ENCODE measurements at regions not wholly inside any gene's neighbourhood (a gene's known extent, or its start where the extent isn't known, plus 50 kb on each side); places are given as distances from the start of the nearest gene placed in this dataset.

DNA sequence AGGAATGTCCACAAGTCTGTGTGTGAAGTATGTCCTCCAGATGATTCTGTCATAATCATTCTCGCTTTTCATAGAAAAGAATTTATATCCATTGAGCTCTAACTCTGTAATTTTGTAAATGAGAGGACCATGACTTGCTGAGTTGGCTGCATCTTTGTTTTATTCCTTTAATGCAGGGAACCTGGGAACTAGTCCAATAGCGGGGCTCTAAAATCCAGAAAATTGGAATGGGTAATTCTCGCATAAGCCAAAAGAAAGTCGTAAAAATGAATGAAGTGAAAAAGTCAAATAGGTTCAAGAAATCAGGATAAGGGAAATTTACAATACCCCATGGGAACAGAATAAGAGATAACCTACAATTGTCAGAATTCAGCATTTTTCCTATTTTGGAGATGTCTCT is 232.5 kb downstream of the RAB38 start:
- Histone ChIP-seq H3K27me3 (no peaks in the 10 kb centered on the region), H3K9me3 (no peaks in the 10 kb centered on the region)
- no peak for DNase-seq

DNA sequence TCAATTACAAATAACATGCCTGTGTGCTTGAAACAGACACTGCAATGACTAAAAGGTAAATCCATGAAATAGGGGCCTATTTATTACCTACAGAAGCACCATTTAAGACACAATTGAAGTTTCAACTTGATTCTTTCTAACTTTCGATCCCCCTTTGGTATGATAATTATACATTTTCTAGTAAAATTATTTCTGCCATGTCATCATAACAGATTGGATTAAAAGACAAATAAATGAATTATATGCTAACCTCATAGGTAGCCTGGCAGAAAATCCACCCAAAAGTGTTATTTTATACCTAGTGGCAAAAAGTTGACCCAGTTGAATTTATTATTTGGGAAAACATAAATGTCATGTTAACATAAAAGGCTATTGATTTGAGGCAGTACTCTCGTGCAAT is 241.1 kb downstream of the RAB38 start:
- Histone ChIP-seq H3K4me3 (ENCODE audit: low read depth, low read length) (no peak overlapping the region), H3K36me3 (no peaks in the 10 kb centered on the region), H3K4me1 (no peaks in the 10 kb centered on the region), H3K9me3 (no peaks in the 10 kb centered on the region), H3K27me3 (no peaks in the 10 kb centered on the region)
- DNase-seq, result no peak
- TF ChIP-seq, protein P1, sequence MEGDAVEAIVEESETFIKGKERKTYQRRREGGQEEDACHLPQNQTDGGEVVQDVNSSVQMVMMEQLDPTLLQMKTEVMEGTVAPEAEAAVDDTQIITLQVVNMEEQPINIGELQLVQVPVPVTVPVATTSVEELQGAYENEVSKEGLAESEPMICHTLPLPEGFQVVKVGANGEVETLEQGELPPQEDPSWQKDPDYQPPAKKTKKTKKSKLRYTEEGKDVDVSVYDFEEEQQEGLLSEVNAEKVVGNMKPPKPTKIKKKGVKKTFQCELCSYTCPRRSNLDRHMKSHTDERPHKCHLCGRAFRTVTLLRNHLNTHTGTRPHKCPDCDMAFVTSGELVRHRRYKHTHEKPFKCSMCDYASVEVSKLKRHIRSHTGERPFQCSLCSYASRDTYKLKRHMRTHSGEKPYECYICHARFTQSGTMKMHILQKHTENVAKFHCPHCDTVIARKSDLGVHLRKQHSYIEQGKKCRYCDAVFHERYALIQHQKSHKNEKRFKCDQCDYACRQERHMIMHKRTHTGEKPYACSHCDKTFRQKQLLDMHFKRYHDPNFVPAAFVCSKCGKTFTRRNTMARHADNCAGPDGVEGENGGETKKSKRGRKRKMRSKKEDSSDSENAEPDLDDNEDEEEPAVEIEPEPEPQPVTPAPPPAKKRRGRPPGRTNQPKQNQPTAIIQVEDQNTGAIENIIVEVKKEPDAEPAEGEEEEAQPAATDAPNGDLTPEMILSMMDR (IDR thresholded peaks at IDR 0.05; ENCODE audit: low read depth, low read length), result no peak

More for the DNA sequence above, 232.5 kb downstream of the RAB38 start:
- no peak overlapping the region for H3K4me3 ChIP-seq (ENCODE audit: low read depth, low read length)
- no peaks in the 10 kb centered on the region for H3K4me1 ChIP-seq
- TF ChIP-seq, protein P1 (IDR thresholded peaks at IDR 0.05; ENCODE audit: low read depth, low read length), result no peak
- H3K36me3 ChIP-seq, result no peaks in the 10 kb centered on the region

DNA sequence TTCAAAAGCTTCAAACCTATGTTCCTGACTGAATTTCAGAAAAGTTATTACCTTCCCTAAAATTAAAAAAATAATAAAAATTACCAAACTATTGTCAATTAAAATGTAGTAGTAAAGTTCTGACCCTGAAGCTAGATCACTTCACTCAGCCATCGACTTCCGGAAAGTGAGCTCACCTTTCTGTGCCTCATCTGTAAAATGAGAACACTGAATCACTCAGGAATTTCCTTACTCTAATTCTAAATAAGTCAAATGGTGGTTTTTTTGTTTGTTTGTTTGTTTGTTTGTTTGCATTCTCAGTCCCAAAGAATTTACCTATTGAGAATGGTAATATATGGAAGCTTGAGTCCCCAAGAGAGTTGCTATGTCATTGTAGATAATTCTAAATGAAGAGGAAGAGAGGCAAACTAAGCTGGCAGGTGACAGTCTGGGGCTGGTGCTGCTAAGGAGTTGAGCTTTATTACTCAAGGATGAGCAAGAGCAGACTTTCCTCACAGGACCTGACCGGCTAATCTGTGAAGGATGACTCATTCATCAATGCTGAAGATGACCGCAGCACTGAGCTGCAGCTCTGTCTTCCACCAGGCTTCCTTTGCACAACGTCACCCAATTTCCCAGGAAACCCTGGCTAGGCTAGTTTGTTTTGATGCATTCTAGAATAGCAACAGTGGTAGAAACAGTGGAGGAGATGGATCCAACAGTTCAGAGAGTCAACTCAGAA is 248.8 kb downstream of the RAB38 start:
- no peak for DNase-seq
- no peaks in the 10 kb centered on the region for H3K36me3 ChIP-seq
- no peaks in the 10 kb centered on the region for H3K27me3 ChIP-seq
- TF ChIP-seq, protein P1 (IDR thresholded peaks at IDR 0.05; ENCODE audit: low read depth, low read length), result no peak
- H3K4me1 ChIP-seq, result no peaks in the 10 kb centered on the region
- no peak overlapping the region for H3K4me3 ChIP-seq (ENCODE audit: low read depth, low read length)
- H3K9me3 ChIP-seq, result no peaks in the 10 kb centered on the region

GRCh38 chr11:87924125-87924524 is 251.1 kb downstream of the RAB38 start:
- TF ChIP-seq, protein P1 (IDR thresholded peaks at IDR 0.05; ENCODE audit: low read depth, low read length), result no peak
- no peaks in the 10 kb centered on the region for H3K36me3 ChIP-seq
- no peak for DNase-seq
- no peaks in the 10 kb centered on the region for H3K27me3 ChIP-seq
- no peak overlapping the region for H3K4me3 ChIP-seq (ENCODE audit: low read depth, low read length)
- no peaks in the 10 kb centered on the region for H3K4me1 ChIP-seq
- H3K9me3 ChIP-seq, result no peaks in the 10 kb centered on the region

DNA sequence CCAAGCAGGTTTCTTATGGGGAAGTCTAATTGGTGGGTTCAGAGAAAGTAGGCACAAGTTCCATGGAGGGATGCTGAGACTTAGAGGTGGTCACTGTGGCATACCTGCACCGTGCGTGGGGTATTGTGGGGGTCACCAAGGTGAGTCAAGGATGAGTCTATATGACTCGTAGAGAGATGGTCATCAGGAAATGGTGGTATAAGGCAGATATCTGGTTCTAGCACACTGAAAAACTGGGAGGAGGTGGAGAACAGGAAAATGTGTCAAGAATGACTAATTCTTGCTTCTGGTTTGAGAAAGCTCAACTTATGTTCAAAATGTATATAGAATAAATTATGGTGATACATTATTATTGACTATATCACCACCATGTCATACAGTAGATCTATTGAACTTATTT is 258.1 kb downstream of the RAB38 start:
- no peaks in the 10 kb centered on the region for H3K36me3 ChIP-seq
- H3K4me3 ChIP-seq (ENCODE audit: low read depth, low read length), result no peak overlapping the region
- no peak for DNase-seq
- no peaks in the 10 kb centered on the region for H3K27me3 ChIP-seq
- H3K9me3 ChIP-seq, result no peaks in the 10 kb centered on the region
- H3K4me1 ChIP-seq, result no peaks in the 10 kb centered on the region
- TF ChIP-seq, protein P1 (IDR thresholded peaks at IDR 0.05; ENCODE audit: low read depth, low read length), result no peak

DNA sequence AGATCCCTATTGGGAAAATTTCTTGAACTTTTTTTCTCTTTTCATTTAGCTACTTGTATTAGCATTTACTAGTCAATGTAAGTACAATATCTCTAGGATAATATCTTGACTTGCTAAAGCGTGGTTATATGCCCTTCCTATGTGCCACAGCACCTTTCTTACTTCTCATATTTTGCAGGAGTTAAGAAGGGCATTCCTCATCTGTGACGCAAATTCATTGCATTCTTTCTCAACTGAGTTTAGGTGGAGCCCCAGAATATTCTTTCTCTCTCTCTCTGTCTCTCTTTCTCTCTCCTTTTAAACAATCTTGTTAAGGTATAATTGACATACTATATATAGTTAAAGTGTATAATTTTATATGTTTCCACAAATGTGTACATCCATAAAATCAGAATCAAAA is 266.1 kb downstream of the RAB38 start:
- Histone ChIP-seq H3K9me3 (no peaks in the 10 kb centered on the region), H3K36me3 (no peaks in the 10 kb centered on the region), H3K4me1 (no peaks in the 10 kb centered on the region), H3K4me3 (ENCODE audit: low read depth, low read length) (no peak overlapping the region), H3K27me3 (no peaks in the 10 kb centered on the region)
- DNase-seq, result no peak
- TF ChIP-seq, protein P1 (IDR thresholded peaks at IDR 0.05; ENCODE audit: low read depth, low read length), result no peak

Data from BE2C (cell line).